GM11168 (cell line): ENCODE measurements at regions not wholly inside any gene's neighbourhood (a gene's known extent, or its start where the extent isn't known, plus 50 kb on each side); places are given as distances from the start of the nearest gene placed in this dataset.
"Not testable (repeated sequence)": the region's sequence is repeated elsewhere in the genome, so short reads cannot be mapped to it uniquely, and the experiment has no call there.

Source experiments
- in situ Hi-C: fragments of 300-500 bp; cut with MboI; formaldehyde crosslinking; loops from one replicate; pipeline ENCODE4 v1.12.0; 2022; ENCODE audit warnings: low sequenced_read_pairs; ENCODE audit not compliant: unreplicated experiment

- in situ Hi-C loops = no loop called here
Observed at GRCh38 chr2:193885419-193885818, 1690.7 kb upstream of the TMEFF2 start.

DNA sequence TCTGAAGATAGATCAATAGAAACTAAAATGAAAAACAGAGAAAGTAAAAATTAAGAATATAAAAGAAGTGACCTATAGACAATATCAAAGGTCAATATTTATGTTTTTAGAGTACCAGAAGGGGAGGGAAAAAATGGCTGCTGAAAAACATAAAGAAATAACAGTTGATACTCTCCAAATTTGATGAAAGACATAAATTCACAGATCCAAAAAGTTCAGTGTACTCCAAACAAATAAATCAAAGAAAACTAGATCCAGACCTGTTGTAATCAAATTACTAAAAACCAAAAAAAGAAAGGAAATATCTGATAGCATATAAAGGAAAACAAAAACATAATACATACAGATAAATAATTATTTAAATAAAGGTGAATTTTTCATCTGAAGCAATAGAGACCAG, 1689.1 kb upstream of the TMEFF2 start:
- in situ Hi-C loops = no loop called here

GRCh38 chr2:193876980-193877379, 1682.2 kb upstream of the TMEFF2 start:
- in situ Hi-C loops = no loop called here

GRCh38 chr2:193869564-193869963, 1674.8 kb upstream of the TMEFF2 start:
- in situ Hi-C loops = no loop called here

- in situ Hi-C loops = no loop called here
Observed at GRCh38 chr2:193868833-193869232, 1674.1 kb upstream of the TMEFF2 start.

GRCh38 chr2:193868132-193868531, 1673.4 kb upstream of the TMEFF2 start:
- in situ Hi-C loops = no loop called here

DNA sequence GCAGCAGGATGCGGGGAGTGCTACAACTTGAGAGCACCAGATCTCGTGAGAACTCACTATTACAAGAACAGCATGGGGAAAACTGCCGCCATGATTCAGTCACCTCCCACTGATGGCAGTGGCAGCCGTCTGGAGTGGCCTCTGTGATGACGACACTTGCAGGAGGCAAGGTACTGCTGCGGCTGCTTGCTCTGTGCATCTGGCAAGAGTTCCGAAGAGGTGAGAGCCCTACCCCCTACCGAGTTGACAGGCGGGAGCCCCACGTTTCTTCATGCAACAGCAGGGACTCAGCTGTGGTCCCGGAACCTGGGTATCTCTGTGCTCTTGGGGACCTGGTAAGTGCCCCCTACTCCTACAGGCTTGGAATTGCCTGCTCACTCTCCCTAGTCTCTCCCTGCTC, 1672.7 kb upstream of the TMEFF2 start:
- in situ Hi-C loops = no loop called here

GRCh38 chr2:193861557-193861956, 1666.8 kb upstream of the TMEFF2 start:
- in situ Hi-C loops = no loop called here

- in situ Hi-C loops = no loop called here
Observed at GRCh38 chr2:193847991-193848390, 1653.3 kb upstream of the TMEFF2 start.

DNA sequence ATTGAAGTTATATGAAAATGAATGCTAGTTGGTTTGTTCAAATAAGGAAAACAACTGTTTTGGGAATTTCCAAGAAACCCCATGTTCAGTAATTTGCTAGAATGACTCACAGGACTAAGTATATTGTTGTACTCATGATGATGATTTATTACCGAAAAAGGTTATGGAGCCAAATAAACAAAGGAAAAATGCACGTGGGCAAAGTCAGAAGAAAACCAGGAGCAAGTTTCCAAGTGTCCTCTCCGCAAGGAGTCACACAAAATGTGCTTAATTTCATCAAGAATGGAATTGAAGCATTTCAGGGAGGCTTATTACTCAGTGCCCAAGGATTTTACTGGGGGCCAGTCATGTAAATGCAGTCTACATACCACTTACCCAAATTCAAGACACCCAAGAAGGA, 1652.4 kb upstream of the TMEFF2 start:
- in situ Hi-C loops = no loop called here

- in situ Hi-C loops = no loop called here
Observed at GRCh38 chr2:193845604-193846003, 1650.9 kb upstream of the TMEFF2 start.

- in situ Hi-C loops = no loop called here
Observed at GRCh38 chr2:193843675-193844074, 1648.9 kb upstream of the TMEFF2 start.

- in situ Hi-C loops = no loop called here
Observed at GRCh38 chr2:193841384-193842150, 1646.8 kb upstream of the TMEFF2 start.

GRCh38 chr2:193837111-193837738, 1642.5 kb upstream of the TMEFF2 start:
- in situ Hi-C loops = no loop called here

DNA sequence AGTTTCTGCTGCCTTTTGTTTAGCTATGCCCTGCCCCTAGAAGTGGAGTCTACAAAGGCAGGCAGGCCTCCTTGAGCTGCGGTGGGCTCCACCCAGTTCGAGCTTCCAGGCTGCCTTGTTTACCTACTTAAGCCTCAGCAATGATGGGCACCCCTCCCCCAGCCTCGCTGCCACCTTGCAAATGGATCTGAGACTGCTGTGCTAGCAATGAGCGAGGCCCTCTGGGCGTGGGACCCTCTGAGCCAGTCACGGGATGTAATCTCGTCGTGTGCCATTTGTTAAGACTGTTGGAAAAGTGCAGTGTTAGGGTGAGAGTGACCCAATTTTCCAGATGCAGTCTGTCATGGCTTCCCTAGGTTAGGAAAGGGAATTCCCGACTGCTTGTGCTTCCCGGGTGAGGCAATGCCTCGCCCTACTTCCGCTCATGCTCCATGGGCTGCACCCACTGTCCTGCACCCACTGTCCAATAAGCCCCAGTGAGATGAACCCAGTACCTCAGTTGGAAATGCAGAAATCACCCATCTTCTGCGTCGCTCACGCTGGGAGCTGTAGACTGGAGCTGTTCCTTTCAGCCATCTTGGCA, 1641.8 kb upstream of the TMEFF2 start:
- in situ Hi-C loops = not testable (repeated sequence)

DNA sequence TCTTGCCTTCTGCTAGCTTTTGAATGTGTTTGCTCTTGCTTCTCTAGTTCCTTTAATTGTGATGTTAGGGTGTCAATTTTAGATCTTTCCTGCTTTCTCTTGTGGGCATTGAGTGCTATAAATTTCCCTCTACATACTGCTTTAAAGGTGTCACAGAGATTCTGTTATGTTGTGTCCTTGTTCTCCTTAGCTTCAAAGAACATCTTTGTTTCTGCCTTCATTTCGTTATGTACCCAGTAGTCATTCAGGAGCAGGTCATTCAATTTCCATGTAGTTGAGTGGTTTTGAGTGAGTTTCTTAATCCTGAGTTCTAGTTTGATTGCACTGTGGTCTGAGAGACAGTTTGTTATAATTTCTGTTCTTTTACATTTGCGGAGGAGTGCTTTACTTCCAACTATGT, 1639.2 kb upstream of the TMEFF2 start:
- in situ Hi-C loops = not testable (repeated sequence)

DNA sequence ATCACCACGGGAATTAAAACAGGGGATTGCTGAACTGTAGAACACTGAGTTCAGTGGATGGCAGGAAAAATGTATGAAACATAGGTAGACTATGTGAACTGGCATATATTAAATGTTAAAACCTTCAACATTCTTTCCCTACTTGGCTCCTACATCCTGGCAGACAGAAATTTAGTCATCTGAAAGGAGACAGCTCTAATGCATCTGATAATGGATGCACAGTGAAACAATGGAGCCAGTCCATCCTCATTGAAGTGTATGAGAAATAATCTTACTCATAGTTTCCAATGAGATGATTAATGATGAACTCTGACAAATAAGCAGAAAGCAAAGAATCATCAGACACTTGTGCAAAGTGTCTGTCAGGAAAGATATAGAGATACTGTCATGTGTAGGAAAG, 1629.7 kb upstream of the TMEFF2 start:
- in situ Hi-C loops = no loop called here

DNA sequence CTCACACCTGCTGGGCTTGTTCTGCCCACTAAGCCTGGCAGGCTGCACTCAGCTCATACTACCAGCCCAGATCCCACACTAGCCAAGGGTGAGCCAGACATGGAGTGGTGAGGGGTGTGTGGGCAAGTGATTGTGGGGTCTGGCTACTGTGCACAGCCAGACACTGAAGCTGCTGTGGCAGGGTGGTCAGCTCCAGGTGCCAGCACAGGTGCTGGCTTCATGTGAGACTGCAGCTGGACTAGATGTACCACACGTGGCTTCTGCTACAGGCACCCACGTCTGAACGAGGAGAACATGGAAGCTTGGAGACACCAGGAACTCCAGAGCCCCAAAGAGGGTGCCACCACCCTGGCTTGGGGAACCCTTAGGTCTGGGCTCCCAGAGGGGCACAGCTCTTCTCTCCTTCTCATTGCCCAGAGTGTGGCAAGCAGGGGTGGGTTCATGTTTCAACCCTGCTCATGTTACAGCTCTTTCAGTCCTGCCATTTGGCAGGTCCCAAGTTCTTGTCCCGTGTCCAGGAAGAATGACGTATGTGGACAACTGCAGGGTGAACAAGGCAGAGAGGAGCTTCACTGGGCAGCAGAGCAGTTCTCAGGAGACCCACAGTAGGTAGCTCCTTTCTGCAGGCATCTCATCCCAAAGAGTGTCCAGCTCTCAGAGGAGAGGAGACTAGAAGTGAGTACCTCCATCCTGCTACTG, 1624.2 kb upstream of the TMEFF2 start:
- in situ Hi-C loops = no loop called here

DNA sequence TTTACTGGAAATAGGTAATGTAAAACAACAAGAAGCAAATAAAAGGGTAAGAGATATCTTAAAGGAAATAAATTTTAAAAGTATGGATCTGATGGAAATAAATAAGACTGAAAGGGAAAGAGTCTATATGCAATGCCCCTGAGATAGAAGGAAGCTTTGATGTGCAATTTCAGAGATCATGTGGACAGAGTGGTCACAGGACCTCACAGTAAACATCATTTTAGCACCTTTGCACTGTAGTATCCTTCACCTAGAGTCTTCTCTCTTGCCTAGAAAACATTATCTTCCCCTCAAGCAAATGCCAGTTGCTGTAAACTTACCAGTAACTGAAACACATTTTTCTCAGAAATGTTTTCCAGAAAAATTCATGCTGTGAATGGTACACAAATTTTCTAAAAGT, 1621.3 kb upstream of the TMEFF2 start:
- in situ Hi-C loops = no loop called here

DNA sequence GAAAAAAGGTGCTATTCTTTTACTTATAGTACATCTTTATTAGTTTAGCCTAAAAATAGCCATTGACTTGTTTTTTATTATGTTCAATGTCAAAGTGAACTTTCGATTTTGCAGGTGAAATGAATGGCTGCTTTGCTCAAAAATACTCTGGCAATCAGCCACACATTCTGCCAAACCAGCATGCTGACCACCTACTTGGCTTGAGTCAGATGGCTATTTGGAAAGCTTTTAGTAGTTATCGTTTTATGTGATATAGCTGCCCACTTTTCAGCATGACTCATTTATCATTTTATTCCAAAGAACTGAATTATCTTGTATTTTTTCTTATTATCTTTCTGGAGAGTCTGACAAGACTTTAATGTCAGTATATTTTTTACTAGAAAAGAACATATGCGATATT, 1615.8 kb upstream of the TMEFF2 start:
- in situ Hi-C loops = no loop called here

DNA sequence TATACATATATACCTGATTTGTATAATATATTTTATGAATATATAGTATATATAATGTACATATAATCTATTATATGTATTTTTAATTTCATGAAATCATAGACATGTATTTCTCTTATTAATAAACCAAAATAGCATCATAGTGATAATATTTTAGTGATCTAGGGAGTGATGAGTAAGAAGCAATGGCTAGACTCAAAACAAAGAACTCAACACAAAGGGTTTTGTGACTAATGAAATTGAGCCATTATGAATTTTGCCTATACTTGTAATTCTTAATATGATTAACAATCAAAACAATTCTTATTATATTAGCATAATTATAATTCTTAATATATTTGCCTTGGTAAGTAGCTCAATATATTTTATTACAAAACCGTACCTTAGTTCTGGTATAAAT, 1614.1 kb upstream of the TMEFF2 start:
- in situ Hi-C loops = no loop called here
